ENCODE measurements at regions not wholly inside any gene's neighbourhood (a gene's known extent, or its start where the extent isn't known, plus 50 kb on each side); places are given as distances from the start of the nearest gene placed in this dataset.

DNA sequence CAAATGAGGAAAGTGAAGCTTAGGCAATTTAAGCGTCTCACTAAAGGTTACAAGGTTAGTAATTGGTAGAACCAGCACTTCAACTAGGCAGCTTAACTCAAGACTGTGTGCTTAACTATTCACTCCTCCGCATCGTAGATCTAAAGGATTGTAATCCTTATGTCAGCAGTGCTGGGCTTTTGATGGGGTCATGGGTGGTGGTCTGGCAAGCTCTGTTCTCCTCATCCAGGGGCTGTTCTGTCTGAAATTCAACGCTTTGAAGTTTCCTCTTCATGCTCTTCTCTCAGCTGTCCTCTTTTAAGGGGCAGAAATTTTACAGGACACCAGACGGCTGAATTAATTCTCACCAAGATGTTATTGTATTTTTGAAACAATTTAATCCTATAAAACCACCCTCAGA lies 165.5 kb upstream of the FAM98A start:
- Histone ChIP-seq H4K8ac (ENCODE audit: extremely low read depth, insufficient read depth, low read length) (no peak overlapping the region), H3K9me3 (ENCODE audit: insufficient read depth in 2 of 2, low read depth in 1 of 2, low read length in 1 of 2) (peaks cover 3 to 9% of the 10 kb centered on the region in 2 experiments; a peak in 2 of 4 replicates), H3K23me2 (ENCODE audit: low read depth, low read length) (no peaks in the 10 kb centered on the region), H3K18ac (ENCODE audit: extremely low read depth, low read length) (no peak overlapping the region), H3K23ac (ENCODE audit: insufficient read length) (no peak overlapping the region), H3K4me2 (ENCODE audit: insufficient read depth in 1 of 2, low read depth in 2 of 2, low read length in 2 of 2) (no peak overlapping the region), H4K5ac (ENCODE audit: insufficient read length, low read depth, low read length) (no peak overlapping the region), H4K20me1 (replicated peaks in 1 of 2; ENCODE audit: control insufficient read depth in 1 of 2, insufficient read depth in 2 of 2, low read length in 2 of 2) (no peaks in the 10 kb centered on the region), H3K79me2 (ENCODE audit: control insufficient read depth in 1 of 2, insufficient read depth in 2 of 2, low read length in 2 of 2) (no peaks in the 10 kb centered on the region), H3K4ac (replicated peaks; ENCODE audit: insufficient read length, low read depth, low read length) (no peak overlapping the region), H2BK12ac (ENCODE audit: low read depth, low read length) (no peak overlapping the region), H2AK5ac (ENCODE audit: low read depth, low read length) (no peak overlapping the region), H3K36me3 (ENCODE audit: control insufficient read depth in 2 of 4, insufficient read depth in 4 of 4, low read length in 3 of 4) (0 out of 8 replicates have a peak, but pooled peaks cover 0 to 3% (median 0%) of the 10 kb centered on the region in 4 experiments), H3K56ac (replicated peaks; ENCODE audit: insufficient read length, low read depth, low read length) (no peak overlapping the region), H2AFZ (ENCODE audit: low read length) (no peak overlapping the region), H2BK15ac (ENCODE audit: low read length) (no peak overlapping the region), H3K4me3 (ENCODE audit: extremely low read depth in 1 of 4, insufficient read depth in 2 of 4, low read depth in 3 of 4, low read length in 4 of 4) (no peak overlapping the region), H3K4me1 (replicated peaks in 1 of 4; ENCODE audit: control insufficient read depth in 3 of 4, insufficient read depth in 4 of 4, low read length in 3 of 4) (peaks cover 0 to 6% (median 0%) of the 10 kb centered on the region in 4 experiments; a peak in 2 of 7 replicates), H3K9ac (replicated peaks in 1 of 4; ENCODE audit: extremely low read depth in 1 of 4, low read depth in 3 of 4, low read length in 3 of 4) (no peak overlapping the region), H3K27me3 (replicated peaks in 1 of 4; ENCODE audit: control insufficient read depth in 3 of 4, extremely low read depth in 1 of 4, insufficient read depth in 3 of 4, low read length in 3 of 4) (no peaks in the 10 kb centered on the region), H3K14ac (ENCODE audit: insufficient read length) (no peak overlapping the region), H2BK20ac (ENCODE audit: low read length) (no peak overlapping the region), H4K91ac (replicated peaks; ENCODE audit: insufficient read length, low read length) (no peak overlapping the region), H3K79me1 (ENCODE audit: low read depth, low read length) (no peaks in the 10 kb centered on the region), H2BK5ac (ENCODE audit: low read depth, low read length) (no peak overlapping the region), H2BK120ac (replicated peaks; ENCODE audit: low read depth, low read length) (no peak overlapping the region), H3K27ac (ENCODE audit: low read depth, low read length) (no peak overlapping the region)
- TF ChIP-seq SP4 (IDR thresholded peaks at IDR 0.05; ENCODE audit: low read length) (no peak), TEAD4 (IDR thresholded peaks at IDR 0.05; ENCODE audit: low read depth, low read length) (no peak), TBP (IDR thresholded peaks at IDR 0.05; ENCODE audit: low read depth, low read length) (no peak), CBX8 (IDR thresholded peaks at IDR 0.05; ENCODE audit: borderline replicate concordance, low read depth, low read length) (no peak), PHF8 (conservative IDR thresholded peaks at IDR 0.05; ENCODE audit: low read depth, low read length) (no peak)
- TF ChIP-seq, protein P1, sequence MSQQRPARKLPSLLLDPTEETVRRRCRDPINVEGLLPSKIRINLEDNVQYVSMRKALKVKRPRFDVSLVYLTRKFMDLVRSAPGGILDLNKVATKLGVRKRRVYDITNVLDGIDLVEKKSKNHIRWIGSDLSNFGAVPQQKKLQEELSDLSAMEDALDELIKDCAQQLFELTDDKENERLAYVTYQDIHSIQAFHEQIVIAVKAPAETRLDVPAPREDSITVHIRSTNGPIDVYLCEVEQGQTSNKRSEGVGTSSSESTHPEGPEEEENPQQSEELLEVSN (IDR thresholded peaks at IDR 0.05), result no peak
- ChIA-PET CTCF (ENCODE audit: partially characterized antibody) (interaction anchor here (0.6 to 1.8 kb wide), 5 partner anchors 9 to 1422 kb away, joined by 3 to 4 read pairs (median 3); no protein-coding TSS in a partner anchor), POLR2A (ENCODE audit: partially characterized antibody) (interaction anchor here (1.6 kb wide), 1 partner anchor 10 kb away, joined by 3 read pairs; no protein-coding TSS in a partner anchor)
- WGBS, 2 experiments (ENCODE audit: extremely low coverage in 1 of 2, insufficient coverage in 1 of 2, insufficient read length in 1 of 2, insufficient replicate concordance in 2 of 2, low coverage in 1 of 2, low lambda C conversion rate in 2 of 2, missing lambda C conversion rate in 1 of 2), result 59% methylated on average over 5 of the region's 5 CpGs; no CpG with 5 or more reads in 1 of the 2 experiments
- FAIRE-seq, result no peak
- DNase-seq (ENCODE audit: low read depth in 1 of 2, low spot score in 2 of 2), result no peak

Data from H1 (cell line).